HEK293 (cell line): ENCODE measurements at regions not wholly inside any gene's neighbourhood (a gene's known extent, or its start where the extent isn't known, plus 50 kb on each side); places are given as distances from the start of the nearest gene placed in this dataset.

ENCODE experiments used
- CTCF ChIA-PET: fragments of 350-600 bp; formaldehyde crosslinking; extraction: SDS; loops from one replicate; lab custom pipeline; 2021; ENCODE audit warnings: antibody characterized with exemption; lab: Yijun Ruan, JAX
- POLR2A ChIA-PET: fragments of 300-600 bp; formaldehyde crosslinking; extraction: SDS; loops from one replicate; lab custom pipeline; 2020; ENCODE audit warnings: antibody characterized with exemption, inconsistent platforms; lab: Yijun Ruan, JAX
- H3K27ac ChIP-seq: fragments of 200-500 bp; sonication (Bioruptor generic); 2 replicates; pipeline ENCODE4 v1.5.1; 2014; ENCODE audit warnings: low read depth, low read length, control low read depth, inconsistent platforms; ENCODE audit errors: extremely low read depth
- H3K36me3 ChIP-seq, 2 experiments: fragments of 200-500 bp in 1 of 2; sonication (Bioruptor generic) in 1 of 2; 1 replicate in 1 of 2; 2 replicates in 1 of 2; pipeline ENCODE4 v1.5.1; 2014 to 2017; ENCODE audit warnings: inconsistent platforms in 2 of 2, low read length in 2 of 2; ENCODE audit not compliant: control insufficient read depth in 2 of 2, insufficient read depth in 1 of 2
- H3K4me1 ChIP-seq: fragments of 200-500 bp; sonication (Bioruptor generic); 2 replicates; pipeline ENCODE4 v1.5.1; 2014; ENCODE audit warnings: mild to moderate bottlenecking, low read length, inconsistent platforms; ENCODE audit not compliant: control insufficient read depth, insufficient read depth
- H3K4me3 ChIP-seq: 2 replicates; pipeline ENCODE4 v1.5.1; 2011; ENCODE audit warnings: low read depth, mild to moderate bottlenecking, control low read depth, low read length, moderate library complexity
- H3K9me3 ChIP-seq: fragments of 200-500 bp; sonication (Bioruptor generic); 2 replicates; pipeline ENCODE4 v1.5.1; 2014; ENCODE audit warnings: low read depth, low read length, inconsistent platforms; ENCODE audit not compliant: control insufficient read depth, insufficient read depth
- WT1 ChIP-seq: fragments of 450-650 bp; formaldehyde crosslinking; IDR thresholded peaks from 2 replicates; pipeline ENCODE4 v1.5.1; 2016; ENCODE audit warnings: missing biosample characterization, missing genetic modification characterization
- ZNF10 ChIP-seq: fragments of 450-650 bp; formaldehyde crosslinking; IDR thresholded peaks from 2 replicates; pipeline ENCODE4 v1.5.1; 2017; ENCODE audit warnings: missing biosample characterization, missing genetic modification characterization
- ZNF175 ChIP-seq: fragments of 450-650 bp; formaldehyde crosslinking; IDR thresholded peaks from 2 replicates; pipeline ENCODE4 v1.5.1; 2016; ENCODE audit warnings: missing biosample characterization, missing genetic modification characterization
- ZNF202 ChIP-seq: fragments of 450-650 bp; formaldehyde crosslinking; IDR thresholded peaks from 2 replicates; pipeline ENCODE4 v1.5.1; 2016; ENCODE audit warnings: missing biosample characterization, missing genetic modification characterization, borderline replicate concordance
- ZNF610 ChIP-seq: fragments of 450-650 bp; formaldehyde crosslinking; IDR thresholded peaks from 2 replicates; pipeline ENCODE4 v1.5.1; 2016; ENCODE audit warnings: missing biosample characterization, missing genetic modification characterization, borderline replicate concordance
- ZNF629 ChIP-seq: fragments of 450-650 bp; formaldehyde crosslinking; IDR thresholded peaks from 2 replicates; pipeline ENCODE4 v1.5.1; 2017; ENCODE audit warnings: missing biosample characterization, missing genetic modification characterization
- TF ChIP-seq, protein P1 (sequence below): fragments of 450-650 bp; formaldehyde crosslinking; IDR thresholded peaks from 2 replicates; pipeline ENCODE4 v1.5.1; 2016; ENCODE audit warnings: missing biosample characterization, missing genetic modification characterization
- TF ChIP-seq, protein P2 (sequence below): fragments of 450-650 bp; formaldehyde crosslinking; IDR thresholded peaks from 2 replicates; pipeline ENCODE4 v1.5.1; 2016; ENCODE audit warnings: missing biosample characterization, missing genetic modification characterization, borderline replicate concordance
- TF ChIP-seq, protein P3 (sequence below): fragments of 450-650 bp; formaldehyde crosslinking; IDR thresholded peaks from 2 replicates; pipeline ENCODE4 v1.5.1; 2016; ENCODE audit warnings: missing biosample characterization, missing genetic modification characterization
- TF ChIP-seq, protein P4 (sequence below): fragments of 450-650 bp; formaldehyde crosslinking; IDR thresholded peaks from 2 replicates; pipeline ENCODE4 v1.5.1; 2016; ENCODE audit warnings: missing biosample characterization, missing genetic modification characterization

DNA sequence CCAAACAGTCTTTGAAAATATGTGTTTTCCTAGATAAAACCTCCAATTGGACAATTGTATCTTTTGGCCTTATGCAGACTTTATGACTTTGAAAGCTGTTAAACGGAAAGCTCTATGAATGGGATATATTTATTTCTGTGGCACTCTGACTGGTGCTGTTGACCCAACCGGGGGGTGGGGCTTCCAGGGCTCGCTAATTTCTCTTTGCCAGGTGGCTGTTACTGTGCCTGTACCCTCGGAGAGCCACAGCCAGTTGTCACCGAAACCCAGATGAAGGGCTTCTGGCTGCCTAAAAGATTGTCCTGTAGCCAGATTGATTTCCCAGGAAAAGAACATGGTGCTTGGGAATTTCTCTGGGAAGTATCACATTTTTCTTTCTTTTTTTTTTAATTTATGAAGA, 132.7 kb upstream of the NAV2 start (continued):
- TF ChIP-seq, protein P1, sequence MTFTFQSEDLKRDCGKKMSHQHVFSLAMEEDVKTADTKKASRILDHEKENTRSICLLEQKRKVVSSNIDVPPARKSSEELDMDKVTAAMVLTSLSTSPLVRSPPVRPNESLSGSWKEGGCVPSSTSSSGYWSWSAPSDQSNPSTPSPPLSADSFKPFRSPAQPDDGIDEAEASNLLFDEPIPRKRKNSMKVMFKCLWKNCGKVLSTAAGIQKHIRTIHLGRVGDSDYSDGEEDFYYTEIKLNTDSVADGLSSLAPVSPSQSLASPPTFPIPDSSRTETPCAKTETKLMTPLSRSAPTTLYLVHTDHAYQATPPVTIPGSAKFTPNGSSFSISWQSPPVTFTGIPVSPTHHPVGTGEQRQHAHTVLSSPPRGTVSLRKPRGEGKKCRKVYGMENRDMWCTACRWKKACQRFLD = no peak
- TF ChIP-seq ZNF10 = no peak
- no peak for TF ChIP-seq WT1 (tag by site-specific recombination)

DNA sequence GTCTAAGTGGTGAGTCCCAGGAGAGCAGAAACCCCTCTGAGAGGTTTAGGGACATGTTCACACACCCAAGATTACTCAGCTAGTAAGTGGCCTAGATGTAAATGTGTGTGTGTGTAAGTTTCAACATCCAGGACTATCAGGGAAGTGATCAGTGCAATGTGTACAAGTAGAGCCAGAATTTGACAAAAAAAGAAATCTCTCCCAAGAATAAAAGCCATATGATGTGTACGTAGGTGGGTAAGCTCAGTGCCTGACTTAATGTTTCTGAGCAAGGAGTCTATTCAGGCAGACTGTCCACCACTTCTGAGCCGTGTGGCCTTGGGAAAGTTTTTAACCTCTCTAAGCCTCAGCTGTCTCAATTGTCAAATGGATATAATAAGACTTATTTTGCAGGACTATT, 133.8 kb upstream of the NAV2 start:
- CTCF ChIA-PET = interaction anchor here (1.4 to 3.0 kb wide), 2 partner anchors 15 to 327 kb away, joined by 3 to 13 read pairs; no protein-coding TSS in a partner anchor
- POLR2A ChIA-PET = no interaction called here
- TF ChIP-seq, protein P2, sequence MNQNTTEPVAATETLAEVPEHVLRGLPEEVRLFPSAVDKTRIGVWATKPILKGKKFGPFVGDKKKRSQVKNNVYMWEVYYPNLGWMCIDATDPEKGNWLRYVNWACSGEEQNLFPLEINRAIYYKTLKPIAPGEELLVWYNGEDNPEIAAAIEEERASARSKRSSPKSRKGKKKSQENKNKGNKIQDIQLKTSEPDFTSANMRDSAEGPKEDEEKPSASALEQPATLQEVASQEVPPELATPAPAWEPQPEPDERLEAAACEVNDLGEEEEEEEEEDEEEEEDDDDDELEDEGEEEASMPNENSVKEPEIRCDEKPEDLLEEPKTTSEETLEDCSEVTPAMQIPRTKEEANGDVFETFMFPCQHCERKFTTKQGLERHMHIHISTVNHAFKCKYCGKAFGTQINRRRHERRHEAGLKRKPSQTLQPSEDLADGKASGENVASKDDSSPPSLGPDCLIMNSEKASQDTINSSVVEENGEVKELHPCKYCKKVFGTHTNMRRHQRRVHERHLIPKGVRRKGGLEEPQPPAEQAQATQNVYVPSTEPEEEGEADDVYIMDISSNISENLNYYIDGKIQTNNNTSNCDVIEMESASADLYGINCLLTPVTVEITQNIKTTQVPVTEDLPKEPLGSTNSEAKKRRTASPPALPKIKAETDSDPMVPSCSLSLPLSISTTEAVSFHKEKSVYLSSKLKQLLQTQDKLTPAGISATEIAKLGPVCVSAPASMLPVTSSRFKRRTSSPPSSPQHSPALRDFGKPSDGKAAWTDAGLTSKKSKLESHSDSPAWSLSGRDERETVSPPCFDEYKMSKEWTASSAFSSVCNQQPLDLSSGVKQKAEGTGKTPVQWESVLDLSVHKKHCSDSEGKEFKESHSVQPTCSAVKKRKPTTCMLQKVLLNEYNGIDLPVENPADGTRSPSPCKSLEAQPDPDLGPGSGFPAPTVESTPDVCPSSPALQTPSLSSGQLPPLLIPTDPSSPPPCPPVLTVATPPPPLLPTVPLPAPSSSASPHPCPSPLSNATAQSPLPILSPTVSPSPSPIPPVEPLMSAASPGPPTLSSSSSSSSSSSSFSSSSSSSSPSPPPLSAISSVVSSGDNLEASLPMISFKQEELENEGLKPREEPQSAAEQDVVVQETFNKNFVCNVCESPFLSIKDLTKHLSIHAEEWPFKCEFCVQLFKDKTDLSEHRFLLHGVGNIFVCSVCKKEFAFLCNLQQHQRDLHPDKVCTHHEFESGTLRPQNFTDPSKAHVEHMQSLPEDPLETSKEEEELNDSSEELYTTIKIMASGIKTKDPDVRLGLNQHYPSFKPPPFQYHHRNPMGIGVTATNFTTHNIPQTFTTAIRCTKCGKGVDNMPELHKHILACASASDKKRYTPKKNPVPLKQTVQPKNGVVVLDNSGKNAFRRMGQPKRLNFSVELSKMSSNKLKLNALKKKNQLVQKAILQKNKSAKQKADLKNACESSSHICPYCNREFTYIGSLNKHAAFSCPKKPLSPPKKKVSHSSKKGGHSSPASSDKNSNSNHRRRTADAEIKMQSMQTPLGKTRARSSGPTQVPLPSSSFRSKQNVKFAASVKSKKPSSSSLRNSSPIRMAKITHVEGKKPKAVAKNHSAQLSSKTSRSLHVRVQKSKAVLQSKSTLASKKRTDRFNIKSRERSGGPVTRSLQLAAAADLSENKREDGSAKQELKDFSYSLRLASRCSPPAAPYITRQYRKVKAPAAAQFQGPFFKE (tag by site-specific recombination) = no peak
- TF ChIP-seq ZNF175 = no peak
- TF ChIP-seq, all 188 proteins: peak for 0
- Histone ChIP-seq H3K27ac (no peak overlapping the region), H3K4me1 (no peaks in the 10 kb centered on the region), H3K36me3 (no peaks in the 10 kb centered on the region), H3K4me3 (no peak overlapping the region), H3K9me3 (no peaks in the 10 kb centered on the region)

DNA sequence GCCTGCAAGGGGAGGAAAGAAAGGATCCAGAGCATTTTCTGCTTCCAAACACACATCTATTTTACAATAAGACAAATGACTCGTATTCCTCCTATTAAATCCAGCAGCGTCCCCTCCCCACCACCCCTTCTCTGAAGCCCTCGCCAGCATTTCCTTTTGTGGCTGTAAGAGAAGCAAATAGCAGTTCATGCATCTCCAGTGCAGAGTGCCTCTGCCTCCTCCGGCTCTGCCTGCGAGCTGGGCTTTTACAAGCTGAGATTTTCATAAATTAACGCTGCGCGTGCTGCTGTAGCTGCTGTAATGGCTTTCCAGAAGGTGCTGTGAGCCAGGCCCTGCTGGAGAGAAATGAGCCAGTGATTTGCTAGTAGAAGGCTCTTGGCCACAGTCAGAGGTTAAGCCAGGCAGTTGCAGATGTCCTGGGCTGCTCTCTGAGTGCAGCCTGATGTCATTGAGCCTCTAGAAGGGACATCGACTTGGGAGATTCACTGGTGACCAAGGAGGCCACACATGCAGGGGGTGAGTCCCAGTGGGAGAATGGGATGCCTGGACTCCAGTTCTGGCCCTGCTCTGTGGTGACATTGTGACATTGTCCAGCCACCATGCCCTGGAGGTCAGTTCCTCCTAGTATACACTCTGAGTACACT, 134.5 kb upstream of the NAV2 start:
- TF ChIP-seq ZNF202 (tag by site-specific recombination) = no peak
- TF ChIP-seq ZNF610 (tag by site-specific recombination) = no peak
- TF ChIP-seq, protein P3, sequence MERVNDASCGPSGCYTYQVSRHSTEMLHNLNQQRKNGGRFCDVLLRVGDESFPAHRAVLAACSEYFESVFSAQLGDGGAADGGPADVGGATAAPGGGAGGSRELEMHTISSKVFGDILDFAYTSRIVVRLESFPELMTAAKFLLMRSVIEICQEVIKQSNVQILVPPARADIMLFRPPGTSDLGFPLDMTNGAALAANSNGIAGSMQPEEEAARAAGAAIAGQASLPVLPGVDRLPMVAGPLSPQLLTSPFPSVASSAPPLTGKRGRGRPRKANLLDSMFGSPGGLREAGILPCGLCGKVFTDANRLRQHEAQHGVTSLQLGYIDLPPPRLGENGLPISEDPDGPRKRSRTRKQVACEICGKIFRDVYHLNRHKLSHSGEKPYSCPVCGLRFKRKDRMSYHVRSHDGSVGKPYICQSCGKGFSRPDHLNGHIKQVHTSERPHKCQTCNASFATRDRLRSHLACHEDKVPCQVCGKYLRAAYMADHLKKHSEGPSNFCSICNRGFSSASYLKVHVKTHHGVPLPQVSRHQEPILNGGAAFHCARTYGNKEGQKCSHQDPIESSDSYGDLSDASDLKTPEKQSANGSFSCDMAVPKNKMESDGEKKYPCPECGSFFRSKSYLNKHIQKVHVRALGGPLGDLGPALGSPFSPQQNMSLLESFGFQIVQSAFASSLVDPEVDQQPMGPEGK (tag by site-specific recombination) = no peak
- TF ChIP-seq, protein P4, sequence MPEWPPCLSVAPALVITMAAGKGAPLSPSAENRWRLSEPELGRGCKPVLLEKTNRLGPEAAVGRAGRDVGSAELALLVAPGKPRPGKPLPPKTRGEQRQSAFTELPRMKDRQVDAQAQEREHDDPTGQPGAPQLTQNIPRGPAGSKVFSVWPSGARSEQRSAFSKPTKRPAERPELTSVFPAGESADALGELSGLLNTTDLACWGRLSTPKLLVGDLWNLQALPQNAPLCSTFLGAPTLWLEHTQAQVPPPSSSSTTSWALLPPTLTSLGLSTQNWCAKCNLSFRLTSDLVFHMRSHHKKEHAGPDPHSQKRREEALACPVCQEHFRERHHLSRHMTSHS (tag by site-specific recombination) = no peak
- no peak for TF ChIP-seq ZNF629 (tag by site-specific recombination)
- Histone ChIP-seq H3K36me3 (no peaks in the 10 kb centered on the region), H3K9me3 (no peaks in the 10 kb centered on the region), H3K27ac (no peak overlapping the region), H3K4me3 (no peak overlapping the region), H3K4me1 (no peaks in the 10 kb centered on the region)
- ChIA-PET CTCF (interaction anchor here (0.6 to 3.0 kb wide), 3 partner anchors 11 to 328 kb away, joined by 3 to 13 read pairs (median 3); no protein-coding TSS in a partner anchor), POLR2A (no interaction called here)
